GM23338 (cell line): ENCODE measurements at regions not wholly inside any gene's neighbourhood (a gene's known extent, or its start where the extent isn't known, plus 50 kb on each side); places are given as distances from the start of the nearest gene placed in this dataset.

Experiments
- ATAC-seq: fragments of 200-7000 bp; cut with Tn5 transposase; 3 replicates; pipeline ENCODE4 v1.9.1; 2020
- DNase-seq: peaks from one replicate; pipeline ENCODE4 v3.0.0-alpha.2; 2015; ENCODE audit warnings: low spot score
- H2AFZ ChIP-seq: fragments of 200-600 bp; sonication (generic); 2 replicates; pipeline ENCODE4 v1.8.0; 2016; ENCODE audit warnings: antibody characterized with exemption, mild to moderate bottlenecking, moderate library complexity
- H3F3A ChIP-seq: fragments of 200-600 bp; sonication (generic); replicated peaks from 2 replicates; pipeline ENCODE4 v1.8.0; 2017; ENCODE audit warnings: antibody characterized with exemption, mixed run types, low read depth
- H3K27ac ChIP-seq: fragments of 200-600 bp; sonication (generic); 2 replicates; pipeline ENCODE4 v1.6.1; 2016; ENCODE audit warnings: low read depth
- H3K27me3 ChIP-seq: fragments of 200-600 bp; sonication (generic); 2 replicates; pipeline ENCODE4 v1.8.0; 2016; ENCODE audit warnings: mild to moderate bottlenecking, mixed run types, moderate library complexity; ENCODE audit not compliant: insufficient read depth
- H3K36me3 ChIP-seq: fragments of 200-600 bp; sonication (generic); 2 replicates; pipeline ENCODE4 v1.8.0; 2016; ENCODE audit warnings: mild to moderate bottlenecking; ENCODE audit not compliant: insufficient read depth
- H3K4me1 ChIP-seq: fragments of 200-600 bp; sonication (generic); 2 replicates; pipeline ENCODE4 v1.8.0; 2016; ENCODE audit warnings: mild to moderate bottlenecking, moderate library complexity; ENCODE audit not compliant: insufficient read depth
- H3K4me2 ChIP-seq: fragments of 200-600 bp; sonication (generic); 2 replicates; pipeline ENCODE4 v1.7.1; 2017; ENCODE audit warnings: mixed run types
- H3K4me3 ChIP-seq: fragments of 200-600 bp; sonication (generic); 2 replicates; pipeline ENCODE4 v1.6.1; 2016; ENCODE audit warnings: mixed run types
- H3K79me2 ChIP-seq: fragments of 200-600 bp; sonication (generic); replicated peaks from 2 replicates; pipeline ENCODE4 v1.8.0; 2017; ENCODE audit warnings: mild to moderate bottlenecking; ENCODE audit not compliant: insufficient read depth
- H3K9me2 ChIP-seq: fragments of 200-600 bp; sonication (generic); 2 replicates; pipeline ENCODE4 v1.8.0; 2017; ENCODE audit not compliant: insufficient read depth
- H4K20me1 ChIP-seq: fragments of 200-600 bp; sonication (generic); replicated peaks from 2 replicates; pipeline ENCODE4 v1.8.0; 2017; ENCODE audit warnings: mild to moderate bottlenecking; ENCODE audit not compliant: insufficient read depth
- H3K27ac Mint-ChIP-seq: 2 replicates; pipeline ENCODE4 v1.8.0; 2020; ENCODE audit warnings: inconsistent platforms, mild to moderate bottlenecking, moderate library complexity, mixed read lengths
- H3K27me3 Mint-ChIP-seq: 3 replicates; pipeline ENCODE4 v1.8.0; 2022; ENCODE audit warnings: low read depth, mild to moderate bottlenecking, moderate library complexity, mixed read lengths, inconsistent platforms; ENCODE audit not compliant: insufficient read depth, poor library complexity
- H3K36me3 Mint-ChIP-seq: 3 replicates; pipeline ENCODE4 v1.8.0; 2021; ENCODE audit warnings: low read depth, mild to moderate bottlenecking, inconsistent platforms, moderate library complexity, mixed read lengths
- H3K4me1 Mint-ChIP-seq: 3 replicates; pipeline ENCODE4 v1.8.0; 2020; ENCODE audit warnings: mild to moderate bottlenecking, inconsistent platforms, mixed read lengths
- H3K4me3 Mint-ChIP-seq: 3 replicates; pipeline ENCODE4 v1.8.0; 2021; ENCODE audit warnings: moderate library complexity, mild to moderate bottlenecking, inconsistent platforms, mixed read lengths
- H3K9me3 Mint-ChIP-seq: 3 replicates; pipeline ENCODE4 v1.8.0; 2020; ENCODE audit warnings: moderate library complexity, mild to moderate bottlenecking, inconsistent platforms, mixed read lengths
- CREB1 ChIP-seq: fragments of 250-450 bp; sonication (Bioruptor Pico); IDR thresholded peaks from 2 replicates; pipeline ENCODE4 v1.5.0; 2020; ENCODE audit warnings: low read depth, mild to moderate bottlenecking, moderate library complexity
- CTCF ChIP-seq, 2 experiments: fragments of 200-600 bp in 1 of 2; sonication (generic) in 1 of 2; conservative IDR thresholded peaks; 2 replicates each; pipeline versions ENCODE4 v1.5.1 to v1.6.1; 2016 to 2017; ENCODE audit warnings: antibody characterized with exemption in 2 of 2, low read depth in 2 of 2, mild to moderate bottlenecking in 2 of 2, moderate library complexity in 1 of 2
- EZH2 ChIP-seq: fragments of 200-600 bp; sonication (generic); IDR thresholded peaks from one replicate; pipeline ENCODE4 v1.8.0; 2017; ENCODE audit warnings: antibody characterized with exemption, mild to moderate bottlenecking, low read depth; ENCODE audit not compliant: unreplicated experiment
- EZH2phosphoT487 ChIP-seq: fragments of 200-600 bp; sonication (generic); IDR thresholded peaks from one replicate; pipeline ENCODE4 v1.8.1; 2018; ENCODE audit warnings: antibody characterized with exemption; ENCODE audit not compliant: unreplicated experiment
- JUNB ChIP-seq: IDR thresholded peaks from one replicate; pipeline ENCODE4 v1.6.1; 2016; ENCODE audit warnings: antibody characterized with exemption; ENCODE audit not compliant: unreplicated experiment
- NANOG ChIP-seq: IDR thresholded peaks from 2 replicates; pipeline ENCODE4 v1.6.1; 2016; ENCODE audit warnings: antibody characterized with exemption, borderline replicate concordance
- POLR2AphosphoS5 ChIP-seq: IDR thresholded peaks from 2 replicates; pipeline ENCODE4 v1.6.1; 2016; ENCODE audit warnings: antibody characterized with exemption, low read depth
- REST ChIP-seq: IDR thresholded peaks from one replicate; pipeline ENCODE4 v1.6.1; 2018; ENCODE audit warnings: antibody characterized with exemption; ENCODE audit not compliant: unreplicated experiment
- STAT1 ChIP-seq: IDR thresholded peaks from one replicate; pipeline ENCODE4 v1.6.1; 2016; ENCODE audit warnings: antibody characterized with exemption; ENCODE audit not compliant: unreplicated experiment
- ZNF114 ChIP-seq: fragments of 250-450 bp; sonication (Bioruptor Pico); IDR thresholded peaks from 2 replicates; pipeline ENCODE4 v1.5.0; 2020; ENCODE audit warnings: mild to moderate bottlenecking, moderate library complexity
- ZNF331 ChIP-seq: fragments of 250-450 bp; sonication (Bioruptor Pico); IDR thresholded peaks from 2 replicates; pipeline ENCODE4 v1.5.0; 2020; ENCODE audit warnings: low read depth, mild to moderate bottlenecking, moderate library complexity
- ZNF462 ChIP-seq: fragments of 250-450 bp; sonication (Bioruptor Pico); IDR thresholded peaks from 2 replicates; pipeline ENCODE4 v1.5.0; 2020; ENCODE audit warnings: mild to moderate bottlenecking, moderate library complexity
- TF ChIP-seq, protein P1 (sequence below): IDR thresholded peaks from 2 replicates; pipeline ENCODE4 v1.6.1; 2016; ENCODE audit warnings: antibody characterized with exemption

- Mint-ChIP-seq H3K36me3 (peaks cover 29% of the 10 kb centered on the region), H3K4me1 (peaks cover 32% of the 10 kb centered on the region), H3K9me3 (peaks cover 25% of the 10 kb centered on the region), H3K27me3 (no peaks in the 10 kb centered on the region), H3K27ac (no peak overlapping the region), H3K4me3 (no peak overlapping the region)
- no peaks in the 10 kb centered on the region for H4K20me1 ChIP-seq
- 0 out of 2 replicates have a peak, but pooled peaks cover 3% of the 10 kb centered on the region for H3K9me2 ChIP-seq
- H3K79me2 ChIP-seq = no peaks in the 10 kb centered on the region
- H3K27me3 ChIP-seq = no peaks in the 10 kb centered on the region
- TF ChIP-seq ZNF462 (CRISPR knock-in tag) (no peak), POLR2AphosphoS5 (no peak), CREB1 (CRISPR knock-in tag) (no peak), REST (no peak), NANOG (no peak), CTCF (conservative IDR thresholded peaks at IDR 0.05; ENCODE audit: low read depth in 2 of 2) (no peak), EZH2 (no peak), ZNF331 (no peak), STAT1 (no peak), ZNF114 (CRISPR knock-in tag) (no peak), JUNB (no peak), EZH2phosphoT487 (no peak)
- TF ChIP-seq, protein P1, sequence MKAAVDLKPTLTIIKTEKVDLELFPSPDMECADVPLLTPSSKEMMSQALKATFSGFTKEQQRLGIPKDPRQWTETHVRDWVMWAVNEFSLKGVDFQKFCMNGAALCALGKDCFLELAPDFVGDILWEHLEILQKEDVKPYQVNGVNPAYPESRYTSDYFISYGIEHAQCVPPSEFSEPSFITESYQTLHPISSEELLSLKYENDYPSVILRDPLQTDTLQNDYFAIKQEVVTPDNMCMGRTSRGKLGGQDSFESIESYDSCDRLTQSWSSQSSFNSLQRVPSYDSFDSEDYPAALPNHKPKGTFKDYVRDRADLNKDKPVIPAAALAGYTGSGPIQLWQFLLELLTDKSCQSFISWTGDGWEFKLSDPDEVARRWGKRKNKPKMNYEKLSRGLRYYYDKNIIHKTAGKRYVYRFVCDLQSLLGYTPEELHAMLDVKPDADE = no peak
- no peak overlapping the region for H3K4me3 ChIP-seq
- H3K4me2 ChIP-seq = no peak overlapping the region
- H3K4me1 ChIP-seq = peaks cover 22% of the 10 kb centered on the region
- no peaks in the 10 kb centered on the region for H3K36me3 ChIP-seq
- H3K27ac ChIP-seq = no peak overlapping the region
- ATAC-seq = no peak
- DNase-seq = no peak
- H3F3A ChIP-seq = no peaks in the 10 kb centered on the region
- H2AFZ ChIP-seq = no peak overlapping the region
These were observed 51.8 kb upstream of the RIPOR2 start for GRCh38 chr6:24987446-24988115.
